DMS 273 (cell line): ENCODE measurements at regions not wholly inside any gene's neighbourhood (a gene's known extent, or its start where the extent isn't known, plus 50 kb on each side); places are given as distances from the start of the nearest gene placed in this dataset.
"Not testable (repeated sequence)": the region's sequence is repeated elsewhere in the genome, so short reads cannot be mapped to it uniquely, and the experiment has no call there.

ENCODE experiments used
- DNase-seq: peaks from one replicate; lab custom pipeline; 2025; ENCODE audit not compliant: unreplicated experiment; lab: John Stamatoyannopoulos, UW

DNA sequence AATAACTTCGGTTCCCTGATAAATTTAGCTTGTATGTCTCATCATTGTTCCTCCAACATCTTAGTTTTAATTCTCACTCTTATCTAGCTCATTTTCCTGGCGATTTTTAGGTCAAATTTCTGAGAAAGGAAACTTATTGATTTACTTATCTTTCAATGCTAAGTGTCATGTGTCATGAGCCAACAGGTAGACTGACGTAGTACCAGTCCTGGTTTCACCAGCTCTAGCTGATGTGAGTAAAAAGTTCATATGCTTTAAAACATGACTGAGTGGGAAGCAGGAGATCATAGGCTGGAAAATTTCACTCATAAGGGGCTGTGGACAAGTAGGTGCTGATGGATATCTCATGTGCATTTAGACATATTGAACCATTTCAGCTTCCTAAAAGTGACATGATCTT, 441.7 kb upstream of the NR3C2 start:
- no peak for DNase-seq

DNA sequence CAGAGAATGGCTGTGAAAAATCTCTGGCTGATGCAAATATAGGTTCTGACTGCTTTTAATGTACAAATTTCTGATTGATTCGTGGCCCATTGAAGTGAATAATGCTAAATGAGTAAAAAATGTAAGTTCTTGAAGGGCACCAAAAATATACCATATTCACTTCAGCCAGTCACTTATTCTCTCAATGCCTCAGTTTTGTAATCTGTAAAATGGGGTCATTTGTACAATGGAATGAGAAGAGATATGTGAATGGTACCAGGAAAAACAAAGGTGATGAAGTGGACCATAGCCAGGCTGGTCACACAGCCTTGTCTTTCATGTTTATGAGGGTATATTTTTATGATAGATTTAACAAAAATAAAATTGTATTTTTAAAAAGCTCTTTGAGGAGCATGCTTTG, 441.2 kb upstream of the NR3C2 start:
- no peak for DNase-seq

- DNase-seq: no peak
Observed at GRCh38 chr4:148881860-148882643, 439.8 kb upstream of the NR3C2 start.

DNA sequence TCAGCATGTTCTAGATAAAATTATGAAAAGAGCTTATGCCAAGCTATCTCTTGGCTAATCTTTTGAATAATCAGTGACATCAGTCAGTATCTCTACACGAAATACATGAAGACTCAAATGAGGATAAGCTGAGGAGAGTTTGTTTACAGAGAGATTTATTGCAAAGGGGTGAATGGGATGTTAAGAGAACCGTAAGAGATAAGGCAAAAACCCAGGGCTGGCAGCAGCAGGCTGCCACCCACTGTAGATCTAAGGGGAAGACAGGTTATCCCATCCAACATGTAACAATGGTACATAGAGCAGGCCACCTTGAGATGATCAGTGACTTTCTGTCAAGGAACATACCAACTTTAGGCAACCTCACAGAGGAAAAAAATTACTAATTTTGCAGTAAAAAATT, 432.1 kb upstream of the NR3C2 start:
- no peak for DNase-seq

- DNase-seq: no peak
Observed at GRCh38 chr4:148868191-148868590, 426.0 kb upstream of the NR3C2 start.

GRCh38 chr4:148866666-148867065, 424.5 kb upstream of the NR3C2 start:
- DNase-seq: no peak

GRCh38 chr4:148857973-148858534, 415.8 kb upstream of the NR3C2 start:
- DNase-seq: no peak

DNA sequence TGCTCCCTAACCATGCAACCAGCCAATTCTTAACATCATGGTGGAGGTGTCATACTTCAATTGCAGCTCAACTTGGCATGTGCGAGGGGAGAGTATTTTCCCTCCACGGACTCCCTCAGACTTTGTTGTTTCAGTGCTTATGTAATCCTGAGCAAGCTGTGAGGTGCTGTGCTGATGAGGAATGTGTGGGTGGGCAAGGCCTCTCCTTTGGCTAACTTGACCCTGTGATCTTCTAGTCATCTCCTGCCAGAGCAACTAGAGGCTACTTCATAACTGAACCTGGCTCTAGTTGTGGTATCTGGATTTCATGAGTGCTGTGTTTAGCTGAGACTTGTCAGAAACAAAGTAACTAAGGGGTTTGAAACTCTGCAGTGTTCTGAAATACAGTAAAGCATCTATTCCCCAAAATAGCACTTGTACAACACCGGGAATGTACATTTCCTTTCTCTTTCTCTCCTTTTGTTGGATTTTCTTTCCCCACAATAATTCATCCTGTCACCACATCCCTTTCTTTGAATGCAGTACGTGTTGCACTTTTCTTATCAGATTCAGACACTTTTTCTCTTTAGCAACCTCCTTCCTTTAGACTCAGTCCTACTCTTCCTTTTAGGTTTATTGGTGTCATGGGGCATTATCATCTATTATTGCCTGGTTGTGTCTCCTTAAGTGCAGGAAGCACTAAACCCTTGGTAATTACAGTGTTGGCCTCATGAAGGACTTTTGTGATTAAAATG, 415.2 kb upstream of the NR3C2 start:
- no peak for DNase-seq

DNA sequence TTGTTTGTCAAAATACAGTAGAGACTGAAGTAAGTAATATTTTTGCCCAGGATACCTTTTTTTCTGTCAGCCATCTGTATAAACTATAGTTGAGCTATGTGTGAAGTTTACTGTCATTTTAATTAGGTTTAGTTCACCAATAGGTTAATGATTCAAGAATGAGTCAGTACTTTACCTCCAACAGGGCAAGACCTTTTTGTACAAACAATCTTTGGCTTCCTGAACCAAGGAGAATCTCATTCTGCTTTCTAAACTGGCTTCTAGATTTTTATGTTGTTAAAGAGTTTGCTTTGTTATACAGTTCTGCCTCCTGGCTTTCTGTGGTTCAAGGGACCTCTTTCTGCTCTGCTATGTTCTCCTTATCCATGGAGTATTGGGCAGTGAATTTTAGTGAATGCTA, 412.0 kb upstream of the NR3C2 start:
- DNase-seq: no peak

- no peak for DNase-seq
Observed at GRCh38 chr4:148852092-148852699, 410.0 kb upstream of the NR3C2 start.

GRCh38 chr4:148850257-148850995, 408.2 kb upstream of the NR3C2 start:
- no peak for DNase-seq

DNA sequence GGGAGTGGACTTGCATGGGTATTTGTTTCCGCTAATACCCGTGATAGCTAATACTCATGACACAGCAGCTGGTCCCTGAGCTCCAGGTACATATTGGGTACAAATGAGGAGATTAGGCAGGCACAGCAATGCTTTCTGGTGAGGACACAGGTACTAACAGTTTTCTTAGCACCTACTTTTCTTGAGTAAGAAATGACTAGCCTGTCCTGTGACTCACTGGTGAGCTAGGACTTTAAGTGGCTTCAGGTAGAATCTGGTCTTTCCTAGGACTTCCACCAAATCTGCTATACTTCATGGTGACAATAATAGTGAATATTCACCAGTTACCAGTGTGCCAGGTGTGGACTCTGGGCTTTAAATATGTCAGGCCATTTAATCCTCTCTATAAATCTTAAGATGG, 407.4 kb upstream of the NR3C2 start:
- DNase-seq: no peak

GRCh38 chr4:148847544-148848255, 405.5 kb upstream of the NR3C2 start:
- no peak for DNase-seq

GRCh38 chr4:148845609-148846008, 403.4 kb upstream of the NR3C2 start:
- DNase-seq: no peak

DNA sequence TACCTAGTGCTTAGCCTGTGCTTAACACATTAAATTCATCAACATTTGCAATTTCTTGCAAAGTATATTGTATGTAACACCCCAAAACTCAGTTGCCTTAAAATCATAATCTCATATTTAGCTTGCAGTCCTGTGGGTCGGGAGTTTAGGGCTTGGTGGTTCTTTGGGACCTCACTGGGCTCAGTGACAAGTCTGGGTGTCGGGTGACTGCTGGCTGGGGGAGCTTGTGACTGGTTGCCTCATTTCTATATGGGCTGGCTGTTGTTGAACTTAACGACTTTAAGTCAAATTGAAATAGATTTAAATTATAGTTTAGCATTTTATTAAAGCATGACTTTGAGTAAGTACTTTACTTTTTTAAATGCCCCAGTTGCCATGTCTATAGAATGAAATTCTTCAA, 401.4 kb upstream of the NR3C2 start:
- DNase-seq: no peak

DNA sequence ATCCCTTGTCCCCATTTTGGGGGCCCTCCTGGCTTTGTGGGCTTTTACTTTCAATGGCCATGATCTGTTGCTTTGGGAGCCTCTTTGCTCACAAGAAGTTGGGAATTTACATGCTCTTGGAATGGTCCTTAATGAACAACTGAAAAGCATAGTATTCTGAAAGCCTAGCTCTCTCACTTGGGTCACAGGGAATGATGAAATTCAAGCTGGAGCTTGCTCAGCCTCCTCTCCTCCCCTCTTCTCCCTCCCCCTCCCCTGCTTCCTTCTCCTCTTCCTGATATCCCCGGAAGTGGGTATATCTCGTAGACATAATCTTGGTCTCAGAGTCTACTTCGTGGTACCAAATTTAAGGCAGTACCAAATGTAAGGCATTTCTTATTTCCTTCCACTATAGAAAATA, 400.6 kb upstream of the NR3C2 start:
- no peak for DNase-seq

DNA sequence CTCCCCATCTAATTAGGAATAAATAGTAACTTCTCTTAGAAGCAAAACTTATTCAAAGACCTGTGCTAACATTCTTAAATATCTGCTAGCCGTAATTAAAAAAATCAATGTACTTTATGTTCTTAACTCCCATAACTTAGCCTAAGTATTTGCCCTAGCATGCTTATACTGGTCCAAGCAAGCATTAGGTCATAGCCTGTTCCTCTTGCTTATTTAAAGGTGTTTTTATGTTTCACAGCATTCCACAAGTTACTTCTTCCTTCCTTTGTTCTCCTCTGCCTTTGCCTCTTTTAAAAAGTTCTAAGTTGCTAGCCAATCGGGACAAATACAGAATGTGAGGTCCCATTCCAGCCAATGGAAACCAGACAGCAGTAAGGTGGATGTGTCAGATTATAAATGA, 395.4 kb upstream of the NR3C2 start:
- not testable (repeated sequence) for DNase-seq

- no peak for DNase-seq
Observed at GRCh38 chr4:148834804-148835631, 392.8 kb upstream of the NR3C2 start.

DNA sequence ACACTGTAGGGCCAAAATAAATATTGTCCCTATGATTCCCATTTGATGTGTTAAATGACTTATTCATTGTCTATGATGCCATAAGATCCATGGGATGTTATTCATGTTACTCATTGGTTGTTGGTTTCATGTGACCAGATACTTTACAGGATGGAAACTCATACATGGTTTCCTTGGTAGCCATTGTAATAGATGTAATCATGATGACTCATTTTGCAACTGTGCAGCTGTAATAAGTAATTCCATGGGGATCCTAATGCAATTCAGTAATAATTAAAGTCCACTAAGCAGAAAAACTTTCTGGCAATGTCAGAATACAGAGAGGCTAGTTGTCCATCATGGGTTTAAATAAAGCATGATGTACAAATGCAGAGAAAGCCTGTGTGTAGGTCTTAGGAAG, 389.7 kb upstream of the NR3C2 start:
- DNase-seq: no peak

DNA sequence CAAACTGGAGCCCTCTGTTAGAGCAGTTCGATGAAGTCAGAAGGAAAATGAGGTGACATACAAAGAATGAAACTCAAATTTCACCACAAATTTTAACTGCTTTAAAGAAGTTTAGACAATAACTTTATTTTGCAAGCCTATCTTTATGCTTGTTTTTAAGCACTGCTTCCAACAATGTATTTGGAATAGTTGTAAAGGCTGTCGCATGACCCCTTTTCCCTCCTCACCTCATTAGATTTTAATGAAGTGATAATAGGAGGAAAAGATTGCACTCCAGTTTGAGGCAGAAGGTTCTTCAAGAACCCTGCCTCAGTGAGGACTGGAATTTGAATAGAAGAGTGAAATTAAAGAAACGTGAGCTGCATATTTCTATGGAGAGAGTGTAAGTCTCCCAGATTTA, 386.1 kb upstream of the NR3C2 start:
- no peak for DNase-seq
